ENCODE measurements at regions not wholly inside any gene's neighbourhood (a gene's known extent, or its start where the extent isn't known, plus 50 kb on each side); places are given as distances from the start of the nearest gene placed in this dataset.

- peak; percentile 32 for DNase-seq
Observed at GRCh38 chr2:177161741-177162460, 50.7 kb upstream of the HNRNPA3 start.

All from fibroblast of skin of right biceps (primary cell).